Vagina (tissue), 2 donors: ENCODE measurements at regions not wholly inside any gene's neighbourhood (a gene's known extent, or its start where the extent isn't known, plus 50 kb on each side); places are given as distances from the start of the nearest gene placed in this dataset.

Experiments used
- DNase-seq, 2 donors: peaks; one replicate each; pipeline ENCODE4 v3.0.0-alpha.2; 2017; ENCODE audit errors: extremely low spot score in 2 of 2
- H3K27ac ChIP-seq: fragments of 200-600 bp; sonication (generic); one replicate; pipeline ENCODE4 v1.5.1; 2019
- H3K27me3 ChIP-seq: fragments of 200-600 bp; sonication (generic); one replicate; pipeline ENCODE4 v1.5.1; 2019
- H3K36me3 ChIP-seq, 2 donors: fragments of 200-600 bp; sonication (generic); one replicate each; pipeline ENCODE4 v1.5.1; 2017 to 2019
- H3K4me1 ChIP-seq: fragments of 200-600 bp; sonication (generic); one replicate; pipeline ENCODE4 v1.5.1; 2019
- H3K4me3 ChIP-seq, 2 donors: fragments of 200-600 bp; sonication (generic); 1 replicate in 1 of 2; 2 replicates in 1 of 2; pipeline ENCODE4 v1.5.1; 2016 to 2019
- H3K9me3 ChIP-seq: fragments of 200-600 bp; sonication (generic); one replicate; pipeline ENCODE4 v1.5.1; 2019
- CTCF ChIP-seq, 3 experiments: fragments of 450-650 bp in 2 of 3; fragments of 200-600 bp in 1 of 3; sonication (generic) in 1 of 3; IDR thresholded peaks; one replicate each; pipeline ENCODE4 v1.5.1; 2017 to 2019; ENCODE audit warnings: antibody characterized with exemption in 3 of 3, mild to moderate bottlenecking in 2 of 3, moderate library complexity in 2 of 3
- POLR2A ChIP-seq, 2 donors: fragments of 450-650 bp; IDR thresholded peaks; one replicate each; pipeline ENCODE4 v1.6.1; 2017; ENCODE audit warnings: antibody characterized with exemption in 2 of 2, mild to moderate bottlenecking in 2 of 2, moderate library complexity in 2 of 2
- POLR2AphosphoS5 ChIP-seq, 2 donors: sonication (generic); formaldehyde crosslinking; IDR thresholded peaks; one replicate each; pipeline ENCODE4 v1.9.0; 2017; ENCODE audit warnings: antibody characterized with exemption in 2 of 2, mild to moderate bottlenecking in 2 of 2, low read depth in 1 of 2; ENCODE audit not compliant: insufficient read depth in 1 of 2
- intact Hi-C: fragments of 100-400 bp; cut with DNase I; formaldehyde crosslinking; loops from one replicate; pipeline ENCODE4 v1.15.1; 2023

- Histone ChIP-seq H3K9me3 (no peaks in the 10 kb centered on the region), H3K36me3 (no peaks in the 10 kb centered on the region), H3K4me1 (no peaks in the 10 kb centered on the region), H3K4me3 (no peak overlapping the region), H3K27ac (no peak overlapping the region), H3K27me3 (no peaks in the 10 kb centered on the region)
- no peak for TF ChIP-seq CTCF (IDR thresholded peaks at IDR 0.05)
- no peak for TF ChIP-seq POLR2AphosphoS5 (IDR thresholded peaks at IDR 0.05; ENCODE audit: insufficient read depth in 1 of 2, low read depth in 1 of 2)
- TF ChIP-seq POLR2A (IDR thresholded peaks at IDR 0.05): no peak
- intact Hi-C loops: no loop called here
- no peak for DNase-seq
Observed at GRCh38 chr10:109778993-109779392, 144.3 kb downstream of the XPNPEP1 start.

GRCh38 chr10:109774121-109774440 is 149.2 kb downstream of the XPNPEP1 start:
- TF ChIP-seq CTCF (IDR thresholded peaks at IDR 0.05): no peak
- no peak for DNase-seq
- H3K4me3 ChIP-seq: no peak overlapping the region
- H3K36me3 ChIP-seq: no peaks in the 10 kb centered on the region
- H3K27me3 ChIP-seq: no peaks in the 10 kb centered on the region
- H3K4me1 ChIP-seq: no peaks in the 10 kb centered on the region
- H3K9me3 ChIP-seq: no peaks in the 10 kb centered on the region
- no peak overlapping the region for H3K27ac ChIP-seq
- intact Hi-C loops: no loop called here

- no peaks in the 10 kb centered on the region for H3K9me3 ChIP-seq
- H3K27ac ChIP-seq: no peak overlapping the region
- no peak for TF ChIP-seq POLR2A (IDR thresholded peaks at IDR 0.05)
- TF ChIP-seq CTCF (IDR thresholded peaks at IDR 0.05): no peak
- TF ChIP-seq POLR2AphosphoS5 (IDR thresholded peaks at IDR 0.05; ENCODE audit: insufficient read depth in 1 of 2, low read depth in 1 of 2): no peak
- H3K4me1 ChIP-seq: no peaks in the 10 kb centered on the region
- no peaks in the 10 kb centered on the region for H3K36me3 ChIP-seq
- DNase-seq: no peak
- no peak overlapping the region for H3K4me3 ChIP-seq
- intact Hi-C loops: no loop called here
- no peaks in the 10 kb centered on the region for H3K27me3 ChIP-seq
Observed at GRCh38 chr10:109773288-109774120, 149.8 kb downstream of the XPNPEP1 start.

GRCh38 chr10:109770663-109771062 is 152.6 kb downstream of the XPNPEP1 start:
- no peaks in the 10 kb centered on the region for H3K27me3 ChIP-seq
- DNase-seq: no peak
- intact Hi-C loops: no loop called here
- H3K27ac ChIP-seq: no peak overlapping the region
- no peaks in the 10 kb centered on the region for H3K36me3 ChIP-seq
- TF ChIP-seq POLR2A (IDR thresholded peaks at IDR 0.05) (no peak), CTCF (IDR thresholded peaks at IDR 0.05) (no peak), POLR2AphosphoS5 (IDR thresholded peaks at IDR 0.05; ENCODE audit: insufficient read depth in 1 of 2, low read depth in 1 of 2) (no peak)
- H3K4me3 ChIP-seq: no peak overlapping the region
- H3K4me1 ChIP-seq: no peaks in the 10 kb centered on the region
- no peaks in the 10 kb centered on the region for H3K9me3 ChIP-seq

GRCh38 chr10:109769966-109770365 is 153.3 kb downstream of the XPNPEP1 start:
- DNase-seq: no peak
- Histone ChIP-seq H3K36me3 (no peaks in the 10 kb centered on the region), H3K27ac (no peak overlapping the region), H3K4me3 (no peak overlapping the region), H3K27me3 (no peaks in the 10 kb centered on the region), H3K9me3 (no peaks in the 10 kb centered on the region), H3K4me1 (no peaks in the 10 kb centered on the region)
- intact Hi-C loops: no loop called here
- TF ChIP-seq CTCF (IDR thresholded peaks at IDR 0.05) (no peak), POLR2A (IDR thresholded peaks at IDR 0.05) (no peak), POLR2AphosphoS5 (IDR thresholded peaks at IDR 0.05; ENCODE audit: insufficient read depth in 1 of 2, low read depth in 1 of 2) (no peak)
